ENCODE measurements at regions not wholly inside any gene's neighbourhood (a gene's known extent, or its start where the extent isn't known, plus 50 kb on each side); places are given as distances from the start of the nearest gene placed in this dataset.

DNA sequence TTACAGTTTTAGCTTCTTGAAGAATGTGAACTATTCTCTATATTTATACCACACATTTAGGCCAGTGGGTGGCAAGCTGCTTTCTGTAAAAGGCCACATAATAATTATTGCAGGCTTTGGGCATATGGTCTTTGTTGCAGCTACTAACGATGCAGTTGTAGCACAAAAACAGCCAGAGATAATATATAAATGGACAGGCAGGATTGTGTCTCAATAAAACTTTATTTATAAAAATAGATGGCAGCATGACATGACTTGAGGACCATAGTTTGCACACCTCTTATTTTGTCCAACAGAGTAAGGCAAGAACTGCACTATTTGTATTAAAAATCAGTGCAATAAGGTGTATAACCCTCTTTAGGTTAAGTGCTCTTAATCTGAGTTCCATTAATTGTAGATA is 415.0 kb downstream of the ANXA1 start:
- DNase-seq = no peak

- no peak for DNase-seq
Observed at GRCh38 chr9:73573235-73573634, 421.6 kb downstream of the ANXA1 start.

DNA sequence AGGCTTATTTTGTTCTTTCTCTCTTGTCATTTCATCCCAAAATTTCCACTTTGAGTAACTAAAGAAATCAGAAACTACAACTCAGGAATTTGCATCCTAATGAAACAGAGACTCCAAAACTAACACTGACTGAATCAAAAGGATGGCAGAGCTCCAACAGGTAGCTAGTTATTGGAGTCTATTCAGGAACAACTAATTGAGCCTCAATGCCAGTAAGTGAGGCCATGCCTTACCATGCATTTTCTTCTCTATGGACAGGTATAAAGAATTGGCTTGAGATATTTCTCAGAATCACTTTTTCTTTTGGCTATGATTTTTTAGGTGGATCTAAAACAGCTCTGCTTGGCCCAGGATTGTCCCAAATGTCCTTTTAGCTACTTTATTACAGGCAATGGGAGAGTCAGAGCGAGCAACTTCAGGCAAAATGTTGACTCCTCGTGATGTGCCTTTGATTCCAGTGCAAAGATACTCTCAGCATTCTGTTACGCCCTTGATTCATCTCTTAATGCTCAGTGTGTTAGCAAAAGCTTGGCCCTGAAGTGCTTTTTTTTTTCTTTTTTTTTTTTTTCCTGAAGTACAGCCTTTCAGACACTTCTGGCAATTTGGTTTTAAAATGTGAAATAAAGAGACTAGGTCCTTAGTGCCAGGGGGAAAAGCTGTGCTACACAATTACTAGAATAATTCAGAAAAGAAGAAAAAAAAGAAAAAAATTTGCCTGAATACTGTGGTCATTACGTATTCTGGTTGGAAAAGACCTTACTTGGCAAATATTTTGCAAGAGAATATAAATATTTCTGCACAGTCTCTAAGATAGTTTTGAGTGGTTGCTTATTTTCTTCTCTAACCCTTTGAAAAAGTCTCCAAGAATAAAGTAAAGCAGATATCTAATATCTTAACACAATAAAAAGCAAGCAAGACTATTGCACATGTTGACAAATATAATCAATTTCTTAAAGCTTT is 423.7 kb downstream of the ANXA1 start:
- peak; percentile 28 for DNase-seq

DNA sequence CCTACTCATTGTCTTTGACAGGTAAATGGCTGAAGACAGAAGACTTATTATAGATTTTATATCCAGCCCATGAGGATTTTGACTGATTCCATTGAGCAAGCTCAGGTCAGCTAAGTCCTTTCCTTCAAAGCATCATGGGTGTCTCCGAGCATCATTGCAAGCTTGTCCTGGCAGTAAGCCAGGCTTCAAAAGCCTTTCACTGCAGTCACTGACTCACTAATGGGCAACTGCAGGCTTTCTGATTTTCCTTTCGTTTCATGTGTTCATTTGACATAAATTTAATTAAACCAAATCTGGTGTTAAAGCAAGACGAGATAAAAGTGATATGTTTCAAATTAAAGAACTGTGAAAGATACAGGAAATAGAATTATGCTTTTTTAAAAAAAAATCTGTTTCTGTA is 426.2 kb downstream of the ANXA1 start:
- DNase-seq = peak; percentile 86

- no peak for DNase-seq
Observed at GRCh38 chr9:73579823-73580222, 428.2 kb downstream of the ANXA1 start.

DNA sequence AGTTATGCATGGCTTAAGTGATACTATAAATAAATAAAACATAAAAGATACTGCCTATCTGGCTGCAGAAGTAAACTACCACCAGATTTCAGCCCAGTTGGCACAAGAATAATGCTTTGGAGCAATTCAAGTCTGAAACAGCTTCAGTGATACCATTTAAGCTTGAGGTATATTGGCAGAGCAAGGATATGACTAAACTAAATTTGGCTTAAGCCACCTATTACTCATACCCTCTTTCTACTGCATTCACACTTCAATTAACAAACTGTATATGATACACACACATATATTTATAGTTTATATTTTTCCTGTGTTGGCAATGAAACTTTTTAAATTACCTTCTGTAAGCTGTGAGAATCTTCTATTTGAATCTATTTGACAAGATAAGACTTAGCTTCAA is 431.9 kb downstream of the ANXA1 start:
- DNase-seq = no peak

DNA sequence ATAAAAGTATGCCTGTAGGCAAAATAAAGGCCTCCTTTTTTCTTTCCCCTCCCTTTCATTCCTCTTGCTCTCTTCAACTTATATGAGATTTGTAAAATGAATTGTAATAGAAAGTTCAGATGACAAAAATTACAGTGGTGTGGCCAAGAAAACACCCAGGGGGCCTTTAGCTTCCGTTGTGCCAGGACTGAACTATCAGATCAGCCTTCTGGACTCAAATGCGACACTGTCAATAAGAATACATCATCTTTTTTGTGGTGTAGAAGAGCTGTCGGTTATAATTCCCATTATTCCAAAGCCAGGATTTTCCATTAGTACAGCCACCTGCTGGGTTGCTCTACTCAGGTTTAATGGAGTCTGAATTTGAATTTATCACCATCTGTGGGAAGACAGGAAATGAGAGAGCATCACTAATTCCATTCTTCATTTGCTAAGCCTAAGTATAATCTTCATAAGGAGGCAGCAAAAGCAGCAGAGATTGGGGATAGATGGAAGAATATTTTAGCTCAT is 443.4 kb downstream of the ANXA1 start:
- DNase-seq = no peak

- DNase-seq = no peak
Observed at GRCh38 chr9:73596321-73596720, 444.7 kb downstream of the ANXA1 start.

DNA sequence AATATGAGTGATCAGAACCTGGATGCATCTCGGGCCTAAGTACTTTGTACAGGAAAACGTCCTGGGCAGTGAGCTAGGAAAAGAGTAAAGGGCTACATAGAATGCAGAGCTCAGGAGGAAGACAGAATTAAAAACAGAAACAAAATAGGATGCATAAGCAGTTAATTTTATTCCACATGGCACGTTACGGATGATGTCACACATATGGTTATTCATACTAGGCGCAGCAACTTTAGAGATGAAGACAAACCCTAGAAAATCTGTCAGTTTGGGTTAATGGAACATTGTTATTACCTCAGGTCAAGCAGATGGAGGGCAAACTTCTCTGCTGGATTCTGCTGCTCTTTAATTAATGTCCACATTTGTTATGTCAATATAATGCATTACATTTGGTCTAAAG is 445.4 kb downstream of the ANXA1 start:
- DNase-seq = no peak

GRCh38 chr9:73597771-73598170 is 446.1 kb downstream of the ANXA1 start:
- DNase-seq = peak; percentile 72

DNA sequence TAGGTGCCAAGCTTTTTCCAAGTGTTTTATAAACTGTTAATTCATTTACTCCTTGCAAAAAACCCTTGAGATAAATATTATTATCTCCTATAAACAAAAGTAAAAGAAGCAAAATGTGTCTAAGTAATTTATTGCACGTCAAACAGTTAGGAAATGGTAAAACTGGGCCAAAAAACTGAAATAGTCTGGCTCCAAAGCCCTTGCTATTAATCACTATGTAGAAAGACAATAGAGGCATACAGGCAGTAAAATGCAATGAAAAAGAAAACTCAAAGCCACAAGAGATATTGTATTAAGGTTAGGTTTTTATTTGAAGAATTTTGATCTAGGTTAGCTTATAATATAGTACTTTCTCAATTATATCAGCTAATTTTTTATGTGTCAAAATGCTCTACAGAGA is 457.7 kb downstream of the ANXA1 start:
- no peak for DNase-seq

DNA sequence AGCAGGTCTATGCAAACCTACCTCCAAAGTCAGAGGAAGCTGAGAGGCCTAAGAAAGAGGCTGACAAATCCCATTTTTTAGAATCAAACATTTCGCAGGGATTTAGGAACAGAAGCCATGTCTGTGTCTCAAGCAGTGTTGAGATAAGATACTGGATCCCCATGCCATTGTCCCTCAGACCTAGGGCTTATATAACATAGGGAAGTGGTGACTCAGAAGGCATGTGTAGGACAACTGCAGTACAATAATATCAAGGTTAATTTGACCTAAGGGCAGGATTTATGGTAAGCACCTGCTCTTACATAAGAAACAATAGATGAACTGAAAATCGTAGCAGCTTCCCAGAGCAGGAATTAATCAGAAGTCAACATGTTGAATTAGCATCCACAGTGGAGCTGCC is 459.4 kb downstream of the ANXA1 start:
- DNase-seq = no peak

DNA sequence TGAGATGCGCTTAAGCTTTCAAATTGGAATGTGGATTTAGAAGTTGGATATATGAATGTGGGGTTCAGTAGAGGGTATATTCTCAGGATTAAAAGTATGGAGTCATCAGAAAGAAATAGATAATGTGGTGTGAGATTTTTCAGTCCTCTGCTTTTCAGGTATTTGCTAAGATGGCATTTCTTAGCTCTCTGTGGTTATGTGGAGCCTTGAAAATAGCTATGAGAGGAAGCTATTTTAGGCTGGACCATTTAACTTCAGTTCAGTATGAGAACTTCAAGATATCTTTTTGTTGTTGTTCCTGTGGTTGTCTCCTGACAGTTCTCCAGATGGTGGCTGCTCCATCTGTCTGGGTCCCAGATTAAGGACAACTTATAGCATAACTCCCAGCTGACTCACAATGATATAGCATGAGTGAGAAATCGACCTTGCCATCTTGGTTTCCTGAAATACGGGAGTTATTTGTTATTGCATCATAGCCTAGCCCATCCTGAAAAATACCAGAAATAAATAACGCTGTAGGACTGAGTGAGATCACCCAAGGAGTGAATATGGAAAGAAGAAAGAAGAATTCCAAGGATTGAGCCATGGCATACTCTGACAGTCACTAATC is 461.5 kb downstream of the ANXA1 start:
- no peak for DNase-seq

DNA sequence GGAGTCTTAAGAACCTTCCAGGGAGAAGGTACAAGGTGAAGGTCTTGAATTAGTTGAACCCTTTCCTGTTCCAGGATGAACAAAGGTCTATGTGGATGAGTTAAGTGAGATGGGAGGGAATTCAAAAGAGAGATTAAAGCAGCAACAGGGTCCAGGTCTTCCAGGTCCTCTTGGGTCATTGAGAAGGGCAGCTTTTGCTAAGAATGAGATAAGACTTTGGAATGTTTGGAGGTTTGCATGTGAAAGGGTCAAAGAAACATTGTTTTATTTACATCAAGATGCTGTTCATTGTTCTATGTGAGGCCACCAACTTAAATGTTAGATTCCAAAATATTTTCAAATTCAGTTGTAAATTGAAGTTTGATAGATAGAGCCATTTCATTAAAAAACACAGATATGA is 463.9 kb downstream of the ANXA1 start:
- DNase-seq = no peak

DNA sequence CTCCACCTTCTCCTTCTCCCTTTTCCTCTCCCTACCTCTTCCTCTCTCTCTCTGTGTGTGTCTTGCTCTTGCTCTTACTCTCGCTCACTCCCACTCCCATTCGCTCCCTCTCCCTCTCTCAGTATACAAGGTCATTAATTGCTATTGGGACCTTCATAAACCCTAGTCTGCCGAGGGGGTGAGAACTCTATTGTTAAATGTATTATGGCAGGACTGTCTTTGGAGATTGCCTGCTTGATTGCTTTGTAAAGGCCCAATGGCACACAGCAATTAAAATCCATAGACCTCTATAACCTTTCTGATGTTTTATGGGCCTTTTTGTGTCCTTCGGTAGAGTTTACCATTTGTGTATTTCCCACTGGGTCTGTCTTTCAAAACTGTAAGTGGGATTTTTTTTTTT is 465.9 kb downstream of the ANXA1 start:
- DNase-seq = no peak

- no peak for DNase-seq
Observed at GRCh38 chr9:73640971-73641370, 489.3 kb downstream of the ANXA1 start.

DNA sequence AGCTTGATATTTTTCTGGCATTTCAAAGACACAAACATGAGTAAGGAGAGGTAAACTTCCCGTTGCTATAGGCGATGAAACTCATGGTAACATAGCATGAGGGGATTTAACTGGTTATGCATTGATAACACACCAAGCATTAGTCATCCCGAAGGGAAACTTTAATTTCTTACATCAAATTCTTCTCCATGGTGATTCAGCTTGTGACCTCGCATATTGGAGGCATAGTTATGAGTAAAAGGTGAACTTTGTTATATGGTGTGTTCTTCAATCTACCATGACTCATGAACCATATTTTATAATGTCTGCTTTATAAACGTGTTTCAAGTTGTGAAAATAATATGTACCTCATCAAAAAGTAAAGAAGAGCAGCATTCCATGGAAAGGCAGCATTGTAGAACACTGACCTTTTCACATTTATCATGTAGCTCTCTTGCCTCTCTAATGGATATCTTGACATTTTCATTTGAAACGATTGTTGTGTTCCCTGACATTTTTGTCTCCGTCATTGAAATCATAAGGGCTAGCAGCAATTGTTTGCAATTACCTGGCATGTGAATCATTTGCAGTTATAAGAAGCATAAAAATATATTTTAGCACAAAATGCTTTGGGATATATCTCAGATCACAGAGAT is 491.8 kb downstream of the ANXA1 start:
- no peak for DNase-seq

- no peak for DNase-seq
Observed at GRCh38 chr9:73647560-73647959, 495.9 kb downstream of the ANXA1 start.

DNA sequence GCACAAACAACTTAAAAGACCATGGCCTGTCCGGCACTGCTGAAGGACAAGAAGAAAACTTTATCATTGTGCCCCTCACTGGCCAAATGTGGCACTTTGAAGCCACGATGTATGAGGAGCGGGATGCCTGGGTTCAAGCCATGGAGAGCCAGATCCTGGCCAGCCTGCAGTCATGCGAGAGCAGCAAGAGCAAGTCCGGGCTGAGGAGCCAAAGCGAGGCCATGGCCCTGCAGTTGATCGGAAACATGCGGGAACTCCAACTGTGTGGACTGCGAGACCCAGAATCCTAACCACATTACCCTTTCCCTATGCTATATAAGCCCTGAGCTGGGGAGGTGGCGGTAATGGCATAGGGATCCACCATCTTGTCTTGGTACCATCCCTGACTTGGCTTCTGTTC is 497.9 kb downstream of the ANXA1 start:
- DNase-seq = no peak

DNA sequence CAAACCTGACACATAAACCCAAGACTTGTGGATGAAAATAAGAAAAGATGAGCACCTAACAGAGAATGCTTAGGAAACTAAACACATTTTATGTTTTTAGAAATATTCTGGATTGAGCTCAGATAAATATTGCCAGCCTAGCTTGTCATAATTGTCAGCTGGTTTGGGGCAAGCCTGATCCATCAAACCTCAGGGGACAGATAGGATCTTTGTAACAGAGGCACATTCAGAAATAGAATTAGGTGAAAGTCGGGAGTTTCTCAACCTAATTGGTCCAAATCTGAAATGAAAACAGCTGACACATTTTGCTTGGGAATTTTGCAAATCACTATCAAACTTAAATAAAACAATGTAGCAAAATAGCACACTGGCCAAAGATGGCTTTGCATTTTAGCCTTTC is 503.7 kb downstream of the ANXA1 start:
- no peak for DNase-seq

GRCh38 chr9:73655831-73656230 is 504.2 kb downstream of the ANXA1 start:
- no peak for DNase-seq

GRCh38 chr9:73665253-73665652 is 513.6 kb downstream of the ANXA1 start:
- no peak for DNase-seq

GRCh38 chr9:73667749-73668148 is 516.1 kb downstream of the ANXA1 start:
- no peak for DNase-seq

DNA sequence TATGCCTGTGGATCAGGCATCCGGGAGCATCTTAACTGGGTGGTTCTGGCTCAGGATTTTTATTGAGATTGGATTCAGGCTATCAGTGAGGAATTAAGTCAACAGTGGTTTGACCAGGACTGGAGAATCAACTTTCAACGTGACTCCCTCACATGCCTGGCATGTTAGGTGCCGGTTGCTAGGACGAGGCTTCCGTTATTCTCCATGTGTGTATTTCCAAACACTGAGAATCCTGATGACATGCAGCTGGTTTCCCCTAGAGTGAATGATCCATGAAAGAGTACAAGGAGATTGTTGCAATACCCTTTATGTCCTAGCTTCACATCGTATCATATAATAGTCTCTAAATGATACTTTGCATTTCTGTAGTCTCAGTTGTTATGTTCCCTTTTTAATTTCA is 529.2 kb downstream of the ANXA1 start:
- DNase-seq = no peak
